ENCODE measurements at regions not wholly inside any gene's neighbourhood (a gene's known extent, or its start where the extent isn't known, plus 50 kb on each side); places are given as distances from the start of the nearest gene placed in this dataset.
"Not testable (repeated sequence)": the region's sequence is repeated elsewhere in the genome, so short reads cannot be mapped to it uniquely, and the experiment has no call there.

- DNase-seq (ENCODE audit: low read depth): no peak
Observed at GRCh38 chr12:83471341-83471740, 784.6 kb downstream of the TMTC2 start.

GRCh38 chr12:83470749-83471148, 784.0 kb downstream of the TMTC2 start:
- no peak for DNase-seq (ENCODE audit: low read depth)

GRCh38 chr12:83468988-83469908, 782.5 kb downstream of the TMTC2 start:
- DNase-seq (ENCODE audit: low read depth): no peak

- DNase-seq (ENCODE audit: low read depth): no peak
Observed at GRCh38 chr12:83465632-83466031, 778.9 kb downstream of the TMTC2 start.

- DNase-seq (ENCODE audit: low read depth): no peak
Observed at GRCh38 chr12:83462419-83462818, 775.7 kb downstream of the TMTC2 start.

- no peak for DNase-seq (ENCODE audit: low read depth)
Observed at GRCh38 chr12:83461336-83461935, 774.7 kb downstream of the TMTC2 start.

GRCh38 chr12:83451189-83451588, 764.5 kb downstream of the TMTC2 start:
- DNase-seq (ENCODE audit: low read depth): no peak

- no peak for DNase-seq (ENCODE audit: low read depth)
Observed at GRCh38 chr12:83434600-83434999, 747.9 kb downstream of the TMTC2 start.

GRCh38 chr12:83432176-83432719, 745.5 kb downstream of the TMTC2 start:
- DNase-seq (ENCODE audit: low read depth): no peak

- not testable (repeated sequence) for DNase-seq (ENCODE audit: low read depth)
Observed at GRCh38 chr12:83427586-83428136, 741.0 kb downstream of the TMTC2 start.

- DNase-seq (ENCODE audit: low read depth): no peak
Observed at GRCh38 chr12:83414981-83415380, 728.3 kb downstream of the TMTC2 start.

GRCh38 chr12:83408851-83409250, 722.1 kb downstream of the TMTC2 start:
- DNase-seq (ENCODE audit: low read depth): no peak

- DNase-seq (ENCODE audit: low read depth): no peak
Observed at GRCh38 chr12:83408146-83408545, 721.4 kb downstream of the TMTC2 start.

GRCh38 chr12:83404521-83404920, 717.8 kb downstream of the TMTC2 start:
- no peak for DNase-seq (ENCODE audit: low read depth)

GRCh38 chr12:83390186-83390585, 703.5 kb downstream of the TMTC2 start:
- no peak for DNase-seq (ENCODE audit: low read depth)

GRCh38 chr12:83389237-83389996, 702.7 kb downstream of the TMTC2 start:
- DNase-seq (ENCODE audit: low read depth): no peak

- DNase-seq (ENCODE audit: low read depth): no peak
Observed at GRCh38 chr12:83388551-83388950, 701.8 kb downstream of the TMTC2 start.

GRCh38 chr12:83386527-83387264, 700.0 kb downstream of the TMTC2 start:
- DNase-seq (ENCODE audit: low read depth): no peak

- DNase-seq (ENCODE audit: low read depth): no peak
Observed at GRCh38 chr12:83378186-83378727, 691.6 kb downstream of the TMTC2 start.

- no peak for DNase-seq (ENCODE audit: low read depth)
Observed at GRCh38 chr12:83365317-83365716, 678.6 kb downstream of the TMTC2 start.

- DNase-seq (ENCODE audit: low read depth): no peak
Observed at GRCh38 chr12:83361475-83361874, 674.8 kb downstream of the TMTC2 start.

All from RPMI7951 (cell line).